ENCODE measurements at regions not wholly inside any gene's neighbourhood (a gene's known extent, or its start where the extent isn't known, plus 50 kb on each side); places are given as distances from the start of the nearest gene placed in this dataset.

GRCh38 chr3:178181088-178181487 lies 355.1 kb upstream of the KCNMB2 start:
- no peak for TF ChIP-seq CTCF (IDR thresholded peaks at IDR 0.05; ENCODE audit: extremely low read depth, insufficient read depth, missing control alignments)
- no peak for DNase-seq (ENCODE audit: low spot score)
- in situ Hi-C loops (cut with MboI; ENCODE audit: low pct_unique_long_range_greater_than_20kb, low sequenced_read_pairs, unreplicated experiment): no loop called here

GRCh38 chr3:178181784-178182183 lies 354.5 kb upstream of the KCNMB2 start:
- TF ChIP-seq CTCF (IDR thresholded peaks at IDR 0.05; ENCODE audit: extremely low read depth, insufficient read depth, missing control alignments): no peak
- in situ Hi-C loops (cut with MboI; ENCODE audit: low pct_unique_long_range_greater_than_20kb, low sequenced_read_pairs, unreplicated experiment): no loop called here
- DNase-seq (ENCODE audit: low spot score): no peak

- in situ Hi-C loops (cut with MboI; ENCODE audit: low pct_unique_long_range_greater_than_20kb, low sequenced_read_pairs, unreplicated experiment): no loop called here
- TF ChIP-seq CTCF (IDR thresholded peaks at IDR 0.05; ENCODE audit: extremely low read depth, insufficient read depth, missing control alignments): no peak
- no peak for DNase-seq (ENCODE audit: low spot score)
Measured at GRCh38 chr3:178182337-178182779, 353.9 kb upstream of the KCNMB2 start.

- in situ Hi-C loops (cut with MboI; ENCODE audit: low pct_unique_long_range_greater_than_20kb, low sequenced_read_pairs, unreplicated experiment): no loop called here
- no peak for TF ChIP-seq CTCF (IDR thresholded peaks at IDR 0.05; ENCODE audit: extremely low read depth, insufficient read depth, missing control alignments)
- DNase-seq (ENCODE audit: low spot score): no peak
Measured at GRCh38 chr3:178184833-178185232, 351.4 kb upstream of the KCNMB2 start.

- DNase-seq (ENCODE audit: low spot score): no peak
- in situ Hi-C loops (cut with MboI; ENCODE audit: low pct_unique_long_range_greater_than_20kb, low sequenced_read_pairs, unreplicated experiment): no loop called here
- no peak for TF ChIP-seq CTCF (IDR thresholded peaks at IDR 0.05; ENCODE audit: extremely low read depth, insufficient read depth, missing control alignments)
Measured at GRCh38 chr3:178186666-178187065, 349.6 kb upstream of the KCNMB2 start.

GRCh38 chr3:178189854-178190253 lies 346.4 kb upstream of the KCNMB2 start:
- no peak for DNase-seq (ENCODE audit: low spot score)
- TF ChIP-seq CTCF (IDR thresholded peaks at IDR 0.05; ENCODE audit: extremely low read depth, insufficient read depth, missing control alignments): no peak
- in situ Hi-C loops (cut with MboI; ENCODE audit: low pct_unique_long_range_greater_than_20kb, low sequenced_read_pairs, unreplicated experiment): no loop called here

GRCh38 chr3:178193846-178194245 lies 342.4 kb upstream of the KCNMB2 start:
- in situ Hi-C loops (cut with MboI; ENCODE audit: low pct_unique_long_range_greater_than_20kb, low sequenced_read_pairs, unreplicated experiment): no loop called here
- no peak for DNase-seq (ENCODE audit: low spot score)

More at GRCh38 chr3:178193846-178194245, 342.4 kb upstream of the KCNMB2 start:
- TF ChIP-seq CTCF (IDR thresholded peaks at IDR 0.05; ENCODE audit: extremely low read depth, insufficient read depth, missing control alignments): no peak
